Mesothelial cell of epicardium (in vitro differentiated cells): ENCODE measurements at regions not wholly inside any gene's neighbourhood (a gene's known extent, or its start where the extent isn't known, plus 50 kb on each side); places are given as distances from the start of the nearest gene placed in this dataset.

Source experiments
- DNase-seq, 2 experiments: peaks; one replicate each; pipeline ENCODE4 v3.0.0; 2021; ENCODE audit warnings: low spot score in 2 of 2; ENCODE audit not compliant: unreplicated experiment in 2 of 2
- H3K27ac Mint-ChIP-seq: 2 replicates; pipeline ENCODE4 v1.8.0; 2021; ENCODE audit warnings: mixed read lengths
- H3K27me3 Mint-ChIP-seq: 2 replicates; pipeline ENCODE4 v1.8.0; 2021; ENCODE audit warnings: low read depth, mixed read lengths
- H3K36me3 Mint-ChIP-seq: 2 replicates; pipeline ENCODE4 v1.8.0; 2021; ENCODE audit warnings: mixed read lengths
- H3K4me1 Mint-ChIP-seq: 2 replicates; pipeline ENCODE4 v1.8.0; 2021; ENCODE audit warnings: mixed read lengths
- H3K4me3 Mint-ChIP-seq: 2 replicates; pipeline ENCODE4 v1.8.0; 2021; ENCODE audit warnings: mild to moderate bottlenecking, moderate library complexity, mixed read lengths
- H3K9me3 Mint-ChIP-seq: 2 replicates; pipeline ENCODE4 v1.8.0; 2021; ENCODE audit warnings: mixed read lengths
- TF ChIP-seq, protein P1 (sequence below): fragments of 200-600 bp; sonication (generic); IDR thresholded peaks from one replicate; pipeline ENCODE4 v1.5.0; 2021; ENCODE audit warnings: antibody characterized with exemption; ENCODE audit not compliant: unreplicated experiment

DNA sequence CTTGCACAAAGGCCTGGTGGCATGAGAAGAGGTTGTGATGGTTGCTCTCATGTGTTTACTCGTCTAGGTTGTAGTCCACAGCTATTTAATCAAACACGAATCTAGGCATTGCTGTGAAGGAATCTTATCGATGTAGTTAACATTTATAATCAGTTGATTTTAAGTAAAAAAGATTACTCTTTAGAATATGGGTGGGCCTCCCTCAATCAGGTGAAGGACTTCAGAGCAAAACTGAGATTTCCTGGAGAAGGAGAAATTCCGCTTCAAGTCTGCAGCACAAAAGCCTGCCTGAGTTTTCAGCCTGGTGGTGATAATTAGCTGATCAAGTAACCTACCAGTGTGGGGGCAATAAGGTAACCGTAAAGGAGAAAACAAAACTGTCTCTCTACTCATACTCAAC lies 523.6 kb downstream of the GRIN2A start:
- Mint-ChIP-seq H3K27me3 (peaks cover 20% of the 10 kb centered on the region), H3K4me3 (no peak overlapping the region), H3K4me1 (peaks cover 21% of the 10 kb centered on the region), H3K27ac (no peak overlapping the region), H3K9me3 (no peaks in the 10 kb centered on the region), H3K36me3 (no peaks in the 10 kb centered on the region)
- TF ChIP-seq, protein P1, sequence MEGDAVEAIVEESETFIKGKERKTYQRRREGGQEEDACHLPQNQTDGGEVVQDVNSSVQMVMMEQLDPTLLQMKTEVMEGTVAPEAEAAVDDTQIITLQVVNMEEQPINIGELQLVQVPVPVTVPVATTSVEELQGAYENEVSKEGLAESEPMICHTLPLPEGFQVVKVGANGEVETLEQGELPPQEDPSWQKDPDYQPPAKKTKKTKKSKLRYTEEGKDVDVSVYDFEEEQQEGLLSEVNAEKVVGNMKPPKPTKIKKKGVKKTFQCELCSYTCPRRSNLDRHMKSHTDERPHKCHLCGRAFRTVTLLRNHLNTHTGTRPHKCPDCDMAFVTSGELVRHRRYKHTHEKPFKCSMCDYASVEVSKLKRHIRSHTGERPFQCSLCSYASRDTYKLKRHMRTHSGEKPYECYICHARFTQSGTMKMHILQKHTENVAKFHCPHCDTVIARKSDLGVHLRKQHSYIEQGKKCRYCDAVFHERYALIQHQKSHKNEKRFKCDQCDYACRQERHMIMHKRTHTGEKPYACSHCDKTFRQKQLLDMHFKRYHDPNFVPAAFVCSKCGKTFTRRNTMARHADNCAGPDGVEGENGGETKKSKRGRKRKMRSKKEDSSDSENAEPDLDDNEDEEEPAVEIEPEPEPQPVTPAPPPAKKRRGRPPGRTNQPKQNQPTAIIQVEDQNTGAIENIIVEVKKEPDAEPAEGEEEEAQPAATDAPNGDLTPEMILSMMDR, result no peak
- DNase-seq, result no peak

DNA sequence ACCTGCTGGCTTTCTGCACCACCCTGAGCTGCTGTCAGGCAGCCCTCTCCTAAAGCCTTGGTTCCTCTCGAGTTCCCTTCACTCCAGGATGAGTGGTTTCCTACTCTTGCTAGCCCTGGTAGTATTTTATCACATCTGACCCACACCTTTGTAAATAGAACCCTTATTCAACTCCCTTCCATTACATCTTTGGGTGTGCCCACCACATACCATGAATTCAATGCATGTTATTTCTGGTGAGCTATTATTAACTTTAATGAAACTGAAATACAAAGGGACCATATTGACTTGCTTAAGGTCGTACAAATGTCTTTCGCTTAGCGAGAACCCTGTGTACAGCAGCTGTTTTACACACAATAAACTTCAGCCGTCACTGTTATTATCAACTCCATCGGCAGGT lies 521.3 kb downstream of the GRIN2A start:
- H3K27me3 Mint-ChIP-seq, result peaks cover 17% of the 10 kb centered on the region
- H3K4me3 Mint-ChIP-seq, result no peak overlapping the region
- no peak overlapping the region for H3K27ac Mint-ChIP-seq
- no peak for DNase-seq
- H3K36me3 Mint-ChIP-seq, result no peaks in the 10 kb centered on the region
- peaks cover 23% of the 10 kb centered on the region for H3K4me1 Mint-ChIP-seq
- TF ChIP-seq, protein P1, result no peak
- H3K9me3 Mint-ChIP-seq, result peaks cover 3% of the 10 kb centered on the region

GRCh38 chr16:9661336-9662017 lies 520.8 kb downstream of the GRIN2A start:
- H3K27ac Mint-ChIP-seq, result no peak overlapping the region
- H3K27me3 Mint-ChIP-seq, result peaks cover 17% of the 10 kb centered on the region
- H3K4me1 Mint-ChIP-seq, result peaks cover 26% of the 10 kb centered on the region
- no peak for DNase-seq
- no peak overlapping the region for H3K4me3 Mint-ChIP-seq
- TF ChIP-seq, protein P1, result no peak
- H3K9me3 Mint-ChIP-seq, result peaks cover 3% of the 10 kb centered on the region
- H3K36me3 Mint-ChIP-seq, result no peaks in the 10 kb centered on the region

DNA sequence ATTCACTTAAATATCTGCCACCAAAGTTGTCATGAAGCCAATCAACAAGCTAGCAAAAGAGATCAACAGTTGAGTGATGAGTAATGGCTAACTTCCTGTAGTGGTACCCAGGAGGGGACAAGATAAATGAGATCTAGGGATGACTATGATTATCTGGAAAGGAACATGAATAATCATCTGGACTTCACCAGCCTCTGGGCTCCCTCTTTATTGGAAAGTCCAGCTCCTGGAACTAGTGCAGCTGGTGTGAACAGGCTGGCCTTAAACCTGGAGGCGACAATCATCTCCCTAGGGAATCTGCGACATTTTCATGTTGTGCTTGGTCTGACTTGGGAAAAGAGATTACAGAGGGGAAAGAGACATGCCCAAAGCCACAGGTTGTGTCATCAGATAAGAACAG lies 518.6 kb downstream of the GRIN2A start:
- DNase-seq, result no peak

GRCh38 chr16:9665851-9666271 lies 516.4 kb downstream of the GRIN2A start:
- Mint-ChIP-seq H3K9me3 (peaks cover 3% of the 10 kb centered on the region), H3K4me3 (no peak overlapping the region), H3K27ac (no peak overlapping the region), H3K4me1 (peaks cover 20% of the 10 kb centered on the region), H3K36me3 (no peaks in the 10 kb centered on the region), H3K27me3 (peaks cover 5% of the 10 kb centered on the region)
- TF ChIP-seq, protein P1, result no peak
- DNase-seq, result no peak

More for the DNA sequence above, 518.6 kb downstream of the GRIN2A start:
- TF ChIP-seq, protein P1, result no peak
- Mint-ChIP-seq H3K36me3 (no peaks in the 10 kb centered on the region), H3K27ac (no peak overlapping the region), H3K27me3 (peaks cover 12% of the 10 kb centered on the region), H3K4me1 (peaks cover 20% of the 10 kb centered on the region), H3K4me3 (no peak overlapping the region), H3K9me3 (peaks cover 3% of the 10 kb centered on the region)
